ENCODE measurements at regions not wholly inside any gene's neighbourhood (a gene's known extent, or its start where the extent isn't known, plus 50 kb on each side); places are given as distances from the start of the nearest gene placed in this dataset.

DNA sequence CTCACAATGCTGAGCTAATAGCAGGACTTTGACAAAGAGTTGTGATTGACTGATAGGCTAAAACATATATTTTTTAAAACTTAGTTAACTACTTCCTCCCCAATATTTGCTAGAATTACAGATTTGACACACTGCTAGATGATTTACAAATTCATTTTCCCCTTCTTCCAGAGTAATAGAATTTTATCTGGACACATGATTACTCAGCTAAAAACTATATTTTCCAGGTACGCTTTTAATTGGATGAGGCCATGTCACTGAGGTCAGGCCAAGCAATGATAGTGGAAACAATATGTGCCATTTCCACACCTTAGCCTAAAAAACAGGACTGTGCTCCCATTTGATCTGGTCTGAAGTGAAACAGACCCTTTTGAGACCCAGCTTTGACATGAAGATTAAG lies 193.3 kb upstream of the PGRMC2 start:
- no peaks in the 10 kb centered on the region for H3K9me3 Mint-ChIP-seq
- no peaks in the 10 kb centered on the region for H3K4me1 Mint-ChIP-seq

DNA sequence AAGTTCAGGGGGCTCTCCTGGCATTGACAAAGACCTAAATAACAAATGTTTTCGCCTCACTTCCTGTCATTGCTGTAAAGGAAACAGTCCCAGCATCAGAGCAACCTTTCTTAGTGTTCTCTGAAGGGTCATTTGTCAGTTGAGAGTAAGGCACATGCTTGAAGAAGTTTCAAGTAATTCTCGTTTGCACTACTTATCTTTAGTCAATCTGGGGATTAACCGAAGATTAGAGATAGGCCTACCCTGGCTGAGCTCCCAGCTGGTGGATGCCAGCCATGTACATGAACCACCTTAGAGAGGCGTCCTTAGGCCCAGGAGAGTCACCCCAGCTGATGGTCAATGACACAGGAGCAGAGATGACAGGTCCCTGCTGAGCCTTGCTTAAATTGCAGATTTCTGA lies 189.9 kb upstream of the PGRMC2 start:
- Mint-ChIP-seq H3K27ac (no peak overlapping the region), H3K9me3 (no peaks in the 10 kb centered on the region), H3K4me3 (no peak overlapping the region), H3K27me3 (no peaks in the 10 kb centered on the region), H3K4me1 (no peaks in the 10 kb centered on the region), H3K36me3 (no peaks in the 10 kb centered on the region)
- CTCF ChIA-PET, result no interaction called here
- no peak for DNase-seq

More for the DNA sequence above, 193.3 kb upstream of the PGRMC2 start:
- Mint-ChIP-seq H3K27ac (no peak overlapping the region), H3K27me3 (no peaks in the 10 kb centered on the region), H3K36me3 (no peaks in the 10 kb centered on the region), H3K4me3 (no peak overlapping the region)
- CTCF ChIA-PET, result no interaction called here
- DNase-seq, result no peak

DNA sequence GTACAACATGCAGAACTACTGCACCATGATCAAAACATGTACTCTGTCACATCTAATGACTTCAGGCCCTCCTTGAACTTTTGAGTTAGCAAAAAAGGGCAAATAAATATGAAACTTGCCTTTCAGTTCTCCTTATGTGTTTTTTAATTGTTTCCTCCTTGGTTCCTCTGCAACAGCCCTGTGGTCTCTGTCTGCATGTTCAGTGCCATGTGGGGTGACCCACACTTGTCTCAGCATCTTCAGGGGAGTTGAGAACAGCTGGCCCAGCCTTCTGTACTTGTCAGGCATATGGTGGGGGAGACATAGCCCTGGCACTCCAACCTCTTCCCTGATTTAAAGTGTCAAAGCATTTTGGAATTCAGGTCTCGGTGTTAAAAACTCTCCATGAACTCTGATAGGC lies 188.0 kb upstream of the PGRMC2 start:
- H3K4me3 Mint-ChIP-seq, result no peak overlapping the region
- CTCF ChIA-PET, result no interaction called here
- H3K36me3 Mint-ChIP-seq, result no peaks in the 10 kb centered on the region
- H3K27ac Mint-ChIP-seq, result no peak overlapping the region
- no peaks in the 10 kb centered on the region for H3K4me1 Mint-ChIP-seq
- DNase-seq, result no peak
- no peaks in the 10 kb centered on the region for H3K27me3 Mint-ChIP-seq
- H3K9me3 Mint-ChIP-seq, result no peaks in the 10 kb centered on the region

DNA sequence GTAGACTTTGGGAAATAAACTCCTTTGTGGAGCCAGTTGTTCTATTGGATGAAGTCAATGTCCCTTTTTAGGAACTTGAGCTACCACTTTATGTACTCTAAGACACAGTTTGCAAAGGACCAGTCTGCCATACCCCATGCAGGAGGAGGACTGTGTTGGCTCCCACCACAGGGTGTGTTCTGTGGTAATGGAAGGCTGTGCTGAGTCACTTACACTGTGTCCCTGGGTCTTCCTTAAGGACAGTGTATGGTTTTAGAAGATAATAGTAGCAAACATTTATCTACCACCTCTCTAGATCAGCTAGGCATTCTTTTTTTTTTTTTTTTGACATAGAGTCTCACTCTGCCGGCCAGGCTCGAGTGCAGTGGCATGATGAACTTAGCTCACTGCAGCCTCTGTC lies 184.0 kb upstream of the PGRMC2 start:
- H3K27me3 Mint-ChIP-seq, result no peaks in the 10 kb centered on the region
- no peaks in the 10 kb centered on the region for H3K9me3 Mint-ChIP-seq
- no peak overlapping the region for H3K4me3 Mint-ChIP-seq
- CTCF ChIA-PET, result no interaction called here
- H3K4me1 Mint-ChIP-seq, result no peaks in the 10 kb centered on the region
- no peaks in the 10 kb centered on the region for H3K36me3 Mint-ChIP-seq
- no peak for DNase-seq
- no peak overlapping the region for H3K27ac Mint-ChIP-seq

DNA sequence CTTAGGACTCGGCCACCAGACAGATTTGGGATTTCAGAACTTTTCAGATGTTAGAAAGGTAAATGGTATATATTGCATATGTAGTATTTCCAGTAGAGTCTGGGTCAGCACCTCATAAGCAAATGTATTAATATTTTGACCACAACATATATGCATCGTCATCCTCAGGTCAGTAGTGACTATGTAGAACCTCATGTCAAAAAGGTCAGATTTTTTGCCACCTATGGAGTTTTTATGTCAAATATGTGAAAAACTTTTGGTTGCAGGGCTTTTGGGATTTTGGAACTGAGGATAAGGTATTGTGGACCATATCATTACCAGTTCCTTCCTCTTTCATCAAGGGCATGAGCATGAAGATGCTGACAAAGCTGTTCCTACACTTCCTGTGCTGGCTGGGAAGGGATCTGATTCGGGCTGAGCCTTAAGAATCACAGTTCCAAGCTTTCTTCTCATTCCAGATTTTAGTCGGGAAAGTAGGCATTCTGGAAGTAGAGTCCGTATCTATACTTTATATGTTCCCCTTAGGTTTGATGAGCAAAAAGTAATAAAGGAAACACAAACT lies 183.0 kb upstream of the PGRMC2 start:
- CTCF ChIA-PET, result no interaction called here
- no peak for DNase-seq
- no peaks in the 10 kb centered on the region for H3K4me1 Mint-ChIP-seq
- no peak overlapping the region for H3K4me3 Mint-ChIP-seq
- H3K9me3 Mint-ChIP-seq, result no peaks in the 10 kb centered on the region
- no peaks in the 10 kb centered on the region for H3K27me3 Mint-ChIP-seq
- H3K27ac Mint-ChIP-seq, result no peak overlapping the region
- H3K36me3 Mint-ChIP-seq, result no peaks in the 10 kb centered on the region

DNA sequence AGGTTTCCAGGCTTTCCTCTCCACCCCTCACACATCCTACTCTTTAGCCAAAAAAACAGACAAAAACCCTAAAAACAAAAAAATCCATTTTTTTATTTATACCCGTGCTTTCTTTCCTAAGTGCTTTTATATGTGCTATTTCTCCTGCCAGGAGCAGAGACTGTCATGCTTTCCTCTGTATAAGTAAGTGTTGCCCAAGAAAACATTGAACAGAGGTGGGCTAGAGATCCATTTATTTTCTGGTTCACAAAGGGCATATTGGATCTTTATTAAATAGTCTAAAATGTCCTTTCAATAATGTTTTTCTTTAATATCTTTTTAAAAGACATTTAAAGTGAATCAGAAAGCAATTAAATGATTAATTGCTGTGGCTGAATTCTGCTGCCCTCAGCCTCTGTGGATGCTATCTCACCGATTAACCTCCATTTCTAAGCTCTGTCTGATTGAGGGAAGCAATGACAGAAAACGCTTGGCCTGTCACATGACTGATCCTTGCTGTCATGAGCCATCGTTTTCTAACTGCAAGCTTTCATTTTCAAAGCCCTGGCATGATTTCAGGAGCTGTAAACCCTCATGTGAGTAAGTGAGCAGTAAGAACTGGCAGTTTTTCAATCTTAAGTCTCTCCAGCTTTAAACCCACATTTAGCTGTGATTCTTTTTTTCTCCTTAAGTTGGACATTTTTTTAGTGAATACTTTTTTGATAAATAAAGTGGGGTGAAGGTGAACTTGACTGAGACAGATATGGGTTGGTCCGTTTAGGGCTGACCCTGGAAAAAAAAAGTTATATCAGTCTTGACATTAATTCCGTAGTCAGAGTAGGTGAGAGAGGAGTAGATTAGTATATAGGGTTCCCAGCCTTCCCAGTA lies 180.7 kb upstream of the PGRMC2 start:
- Mint-ChIP-seq H3K36me3 (no peaks in the 10 kb centered on the region), H3K4me3 (no peak overlapping the region), H3K4me1 (no peaks in the 10 kb centered on the region), H3K27me3 (no peaks in the 10 kb centered on the region), H3K9me3 (no peaks in the 10 kb centered on the region), H3K27ac (no peak overlapping the region)
- CTCF ChIA-PET, result no interaction called here
- no peak for DNase-seq

DNA sequence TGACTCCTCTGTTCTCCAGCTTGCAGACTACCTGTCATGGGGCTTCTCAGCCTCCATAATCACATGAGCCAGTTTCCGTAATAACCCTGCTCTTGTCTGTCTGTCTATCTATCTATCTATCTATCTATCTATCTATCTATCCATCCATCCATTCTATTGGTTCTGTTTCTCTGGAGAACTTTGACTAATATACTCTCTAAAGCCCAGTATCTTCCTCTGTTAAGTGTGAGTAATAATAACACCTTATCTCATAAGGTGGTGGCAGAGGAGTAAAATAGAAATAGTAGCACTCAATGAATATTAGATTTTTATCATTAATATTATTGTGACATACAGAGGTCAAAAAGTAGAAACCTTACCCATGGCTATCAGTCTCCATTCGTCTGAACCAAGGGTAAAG lies 177.9 kb upstream of the PGRMC2 start:
- Mint-ChIP-seq H3K36me3 (no peaks in the 10 kb centered on the region), H3K4me1 (no peaks in the 10 kb centered on the region), H3K9me3 (no peaks in the 10 kb centered on the region), H3K4me3 (no peak overlapping the region), H3K27me3 (no peaks in the 10 kb centered on the region), H3K27ac (no peak overlapping the region)
- CTCF ChIA-PET, result no interaction called here
- DNase-seq, result no peak

DNA sequence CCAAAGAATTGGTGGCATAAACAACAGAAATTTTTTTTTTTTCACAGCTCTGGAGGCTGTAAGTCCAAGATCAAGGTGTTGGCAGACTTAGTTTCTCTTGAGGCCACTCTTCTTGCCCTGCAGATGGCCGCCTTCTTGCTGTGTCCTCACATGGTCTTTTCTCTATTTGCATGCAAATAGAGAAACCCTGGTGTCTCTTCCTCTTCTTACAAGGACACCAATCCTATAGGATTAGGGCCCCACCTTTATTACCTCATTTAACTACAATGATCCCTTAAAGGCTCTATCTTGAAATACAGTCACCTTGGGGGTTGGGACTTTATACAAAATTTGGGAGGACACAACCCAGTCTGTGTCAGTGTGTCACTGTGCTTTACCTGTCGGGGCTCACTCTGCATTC lies 175.4 kb upstream of the PGRMC2 start:
- Mint-ChIP-seq H3K27me3 (no peaks in the 10 kb centered on the region), H3K4me1 (no peaks in the 10 kb centered on the region), H3K9me3 (no peaks in the 10 kb centered on the region), H3K4me3 (no peak overlapping the region), H3K27ac (no peak overlapping the region), H3K36me3 (no peaks in the 10 kb centered on the region)
- CTCF ChIA-PET, result interaction anchor here (1.8 kb wide), 1 partner anchor 9 kb away, joined by 7 read pairs; no protein-coding TSS in a partner anchor
- no peak for DNase-seq

DNA sequence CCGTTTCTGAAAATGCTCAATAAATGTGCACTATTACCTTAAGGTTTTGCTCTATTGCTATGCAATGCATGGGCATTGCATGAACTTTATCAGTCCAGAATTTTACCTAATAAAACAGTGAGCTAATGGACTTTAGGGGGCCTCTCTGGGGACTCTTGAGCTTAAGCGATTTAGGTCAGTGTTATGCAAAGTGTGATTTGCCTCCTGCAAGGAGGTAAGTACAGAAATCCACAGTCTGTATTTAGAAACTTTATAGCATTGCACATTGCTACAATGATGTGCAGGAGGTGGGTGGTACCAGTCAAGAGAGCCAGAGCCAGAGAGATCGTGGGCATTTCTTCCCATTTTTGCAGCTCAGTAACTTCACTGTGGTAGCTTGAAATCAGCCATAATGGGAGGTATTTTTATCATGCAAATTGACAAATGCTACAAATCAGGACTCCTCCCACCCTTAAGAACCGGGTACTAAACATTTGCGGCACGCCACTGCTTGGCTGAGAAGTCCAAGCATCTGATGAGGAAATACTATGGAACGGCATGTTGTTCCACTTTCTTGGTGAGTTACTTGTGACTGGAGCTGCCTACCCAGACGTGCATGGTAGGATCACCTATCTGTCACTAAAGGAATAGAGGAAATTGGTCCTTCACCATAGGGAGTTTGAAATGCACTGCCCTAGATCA lies 174.6 kb upstream of the PGRMC2 start:
- Mint-ChIP-seq H3K4me1 (no peaks in the 10 kb centered on the region), H3K36me3 (no peaks in the 10 kb centered on the region), H3K4me3 (no peak overlapping the region), H3K27me3 (no peaks in the 10 kb centered on the region), H3K27ac (no peak overlapping the region), H3K9me3 (no peaks in the 10 kb centered on the region)
- CTCF ChIA-PET, result interaction anchor here (1.8 kb wide), 1 partner anchor 8 kb away, joined by 7 read pairs; no protein-coding TSS in a partner anchor
- no peak for DNase-seq

DNA sequence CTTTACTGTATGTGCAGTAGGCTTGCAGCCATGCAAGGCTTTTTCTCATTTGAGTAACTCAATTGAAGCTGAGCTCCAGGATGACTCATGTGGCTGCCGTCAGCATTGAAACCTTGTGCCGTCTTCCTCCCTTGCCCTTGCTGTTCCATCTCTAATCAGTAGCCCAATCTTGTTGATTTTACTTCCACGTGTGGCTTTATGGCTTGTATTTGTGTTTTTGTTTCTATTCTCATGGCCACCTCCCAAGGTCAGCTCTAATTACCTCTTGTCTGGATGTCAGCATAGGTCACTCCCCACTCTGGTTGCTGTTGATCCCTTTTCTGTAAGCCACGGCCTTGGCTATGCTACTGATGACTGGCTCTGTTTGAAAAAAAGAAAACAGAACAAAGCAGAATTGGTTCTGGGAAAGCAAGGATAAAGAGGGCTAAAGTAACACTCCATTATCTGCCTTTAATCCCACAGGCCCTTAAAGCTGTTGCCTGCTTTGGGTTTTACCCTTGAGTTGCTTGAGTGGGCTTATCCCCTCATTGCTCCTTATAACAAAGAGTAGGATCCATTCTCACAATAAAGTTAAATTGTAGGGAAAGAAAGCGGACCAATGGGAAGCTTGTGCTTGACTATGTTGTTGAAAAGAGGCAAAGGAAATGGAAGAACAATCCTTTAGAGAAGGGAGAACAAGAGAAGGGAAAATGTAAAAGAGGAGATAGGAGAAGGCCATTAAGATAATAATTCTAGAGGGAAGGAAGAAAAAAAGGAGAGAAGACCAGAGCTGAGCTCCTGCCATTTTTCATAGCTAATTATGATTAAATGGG lies 173.9 kb upstream of the PGRMC2 start:
- Mint-ChIP-seq H3K4me1 (no peaks in the 10 kb centered on the region), H3K27me3 (no peaks in the 10 kb centered on the region), H3K9me3 (no peaks in the 10 kb centered on the region), H3K27ac (no peak overlapping the region), H3K4me3 (no peak overlapping the region), H3K36me3 (no peaks in the 10 kb centered on the region)
- CTCF ChIA-PET, result no interaction called here
- no peak for DNase-seq

DNA sequence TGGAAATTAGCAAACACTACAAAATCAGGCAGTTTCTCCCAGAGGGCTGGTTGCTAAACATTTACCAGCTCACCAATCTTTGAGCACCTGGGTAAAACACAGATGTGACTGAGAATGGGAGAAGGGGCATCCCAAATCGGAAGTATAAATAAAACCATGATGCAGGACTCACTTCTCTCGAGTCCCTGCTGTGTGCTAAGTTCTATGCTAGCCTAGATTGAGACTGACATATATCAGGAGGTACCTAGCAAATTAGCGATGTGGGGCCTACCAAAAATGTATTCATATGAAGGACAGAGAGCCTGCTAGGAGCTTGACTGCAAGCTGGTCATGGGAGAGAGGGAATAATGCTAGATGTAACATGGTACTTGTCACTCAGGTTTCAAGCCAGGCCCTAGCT lies 171.9 kb upstream of the PGRMC2 start:
- Mint-ChIP-seq H3K27me3 (no peaks in the 10 kb centered on the region), H3K9me3 (no peaks in the 10 kb centered on the region), H3K4me3 (no peak overlapping the region), H3K27ac (no peak overlapping the region), H3K4me1 (no peaks in the 10 kb centered on the region), H3K36me3 (no peaks in the 10 kb centered on the region)
- no peak for DNase-seq
- CTCF ChIA-PET, result interaction anchor here (1.1 kb wide), 1 partner anchor 9 kb away, joined by 4 read pairs; no protein-coding TSS in a partner anchor

DNA sequence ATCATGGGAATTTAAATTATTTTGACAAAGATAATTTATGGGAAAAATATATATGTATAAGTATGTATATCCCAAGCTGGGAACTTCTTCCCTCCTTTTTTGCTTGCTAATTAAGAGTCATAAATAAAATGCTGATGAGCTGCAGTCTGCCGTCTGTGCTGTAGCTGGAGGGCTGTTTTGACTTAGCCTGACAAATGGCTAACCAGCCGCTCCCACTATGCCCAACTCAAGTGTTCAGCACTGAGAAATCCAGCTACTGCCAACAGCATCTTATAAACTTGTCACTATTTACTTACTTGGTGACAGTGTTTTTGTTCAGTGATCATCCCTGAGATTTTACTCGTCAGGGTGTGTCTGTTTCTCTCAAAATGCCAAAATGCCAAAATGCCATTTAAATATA lies 171.2 kb upstream of the PGRMC2 start:
- Mint-ChIP-seq H3K4me3 (no peak overlapping the region), H3K27ac (no peak overlapping the region), H3K36me3 (no peaks in the 10 kb centered on the region), H3K27me3 (no peaks in the 10 kb centered on the region), H3K4me1 (no peaks in the 10 kb centered on the region), H3K9me3 (no peaks in the 10 kb centered on the region)
- DNase-seq, result no peak
- CTCF ChIA-PET, result interaction anchor here (1.1 kb wide), 1 partner anchor 9 kb away, joined by 4 read pairs; no protein-coding TSS in a partner anchor

DNA sequence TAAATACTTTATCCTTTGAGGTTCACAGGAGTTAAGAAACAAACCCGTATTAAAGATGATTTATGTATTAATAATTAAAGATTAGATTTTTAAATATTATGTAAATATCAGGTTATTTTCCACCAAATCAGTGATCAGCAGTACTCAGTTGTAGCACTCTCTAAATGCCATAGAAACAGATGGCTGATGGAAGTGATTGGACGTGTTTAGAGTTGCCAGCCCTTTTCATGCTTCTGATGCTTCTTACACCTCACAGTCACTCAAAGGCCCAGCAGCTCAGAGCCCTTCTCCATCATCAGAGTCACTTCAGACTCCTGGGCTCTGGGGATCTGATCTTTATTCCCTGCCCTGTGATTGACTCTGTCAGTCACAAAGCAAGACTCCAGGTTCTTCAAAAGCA lies 170.1 kb upstream of the PGRMC2 start:
- Mint-ChIP-seq H3K9me3 (no peaks in the 10 kb centered on the region), H3K27ac (no peak overlapping the region), H3K4me1 (no peaks in the 10 kb centered on the region), H3K27me3 (no peaks in the 10 kb centered on the region), H3K36me3 (no peaks in the 10 kb centered on the region), H3K4me3 (no peak overlapping the region)
- CTCF ChIA-PET, result interaction anchor here (0.7 kb wide), 1 partner anchor 9 kb away, joined by 3 read pairs; no protein-coding TSS in a partner anchor
- no peak for DNase-seq

DNA sequence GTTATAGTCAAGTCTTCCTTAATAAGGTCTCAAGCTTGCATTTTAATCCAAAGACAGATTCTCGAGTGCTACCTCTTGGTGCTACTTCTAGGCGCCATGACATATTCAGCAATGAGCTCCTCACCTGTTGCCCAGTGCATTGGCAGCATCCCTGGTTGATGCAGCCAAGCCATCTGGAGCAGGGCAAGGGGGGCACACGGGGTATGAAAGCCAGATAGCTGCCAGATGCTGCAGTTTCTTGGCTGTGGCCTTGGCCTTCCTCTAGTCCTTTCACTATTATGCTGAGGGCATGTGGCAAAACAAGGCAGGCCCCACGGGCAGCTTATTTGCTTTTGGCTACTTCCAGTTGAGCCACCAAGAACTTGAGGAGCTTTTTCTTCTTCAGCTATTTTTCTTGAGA lies 168.6 kb upstream of the PGRMC2 start:
- no peaks in the 10 kb centered on the region for H3K9me3 Mint-ChIP-seq
- DNase-seq, result no peak
- no peaks in the 10 kb centered on the region for H3K36me3 Mint-ChIP-seq
- no peak overlapping the region for H3K4me3 Mint-ChIP-seq
- CTCF ChIA-PET, result interaction anchor here (1.0 to 1.8 kb wide), 3 partner anchors 17 to 115 kb away, joined by 3 to 8 read pairs (median 3); no protein-coding TSS in a partner anchor
- H3K27me3 Mint-ChIP-seq, result no peaks in the 10 kb centered on the region
- H3K27ac Mint-ChIP-seq, result no peak overlapping the region
- no peaks in the 10 kb centered on the region for H3K4me1 Mint-ChIP-seq
